ENCODE measurements at regions not wholly inside any gene's neighbourhood (a gene's known extent, or its start where the extent isn't known, plus 50 kb on each side); places are given as distances from the start of the nearest gene placed in this dataset.

DNA sequence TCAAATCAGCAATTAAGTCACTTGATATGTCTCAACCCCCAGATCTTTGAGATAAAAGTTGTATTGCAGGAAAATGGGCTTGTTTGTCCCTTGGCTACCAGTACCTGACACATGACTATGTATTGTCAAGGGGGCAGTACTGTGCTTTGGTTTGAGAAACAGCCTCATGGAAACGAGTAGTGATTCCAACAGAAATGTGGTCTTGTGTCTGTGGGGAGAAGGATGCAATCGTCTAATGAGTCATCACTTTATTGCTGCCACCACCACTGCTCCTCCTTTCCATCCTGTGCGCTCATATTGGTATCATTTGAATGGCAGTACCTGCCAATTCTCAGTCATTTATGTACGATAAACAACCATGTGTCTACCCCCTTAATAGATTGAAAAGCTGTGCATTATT is 72.8 kb upstream of the ARHGAP5 start:
- no peak for DNase-seq

DNA sequence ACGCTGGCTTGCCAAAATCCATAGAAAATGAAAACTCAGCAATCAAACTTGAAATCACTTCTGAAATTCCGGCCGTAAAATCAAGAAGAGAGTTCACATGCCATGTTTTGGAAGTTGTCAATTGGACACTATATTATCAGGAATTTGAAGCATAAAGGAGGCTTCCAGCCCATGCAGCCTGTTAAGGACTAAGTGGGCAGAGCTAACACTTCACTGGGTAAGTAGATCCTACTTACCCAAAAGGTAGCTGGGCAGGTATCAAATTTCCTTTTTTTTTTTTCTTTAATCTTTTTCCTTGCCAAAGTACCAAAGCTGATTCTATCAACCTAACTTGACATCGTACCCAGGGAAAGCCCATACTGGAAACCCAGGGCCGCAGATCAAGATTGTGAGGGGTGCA is 71.5 kb upstream of the ARHGAP5 start:
- peak in 1 of 3 experiments; percentile 11 for DNase-seq

DNA sequence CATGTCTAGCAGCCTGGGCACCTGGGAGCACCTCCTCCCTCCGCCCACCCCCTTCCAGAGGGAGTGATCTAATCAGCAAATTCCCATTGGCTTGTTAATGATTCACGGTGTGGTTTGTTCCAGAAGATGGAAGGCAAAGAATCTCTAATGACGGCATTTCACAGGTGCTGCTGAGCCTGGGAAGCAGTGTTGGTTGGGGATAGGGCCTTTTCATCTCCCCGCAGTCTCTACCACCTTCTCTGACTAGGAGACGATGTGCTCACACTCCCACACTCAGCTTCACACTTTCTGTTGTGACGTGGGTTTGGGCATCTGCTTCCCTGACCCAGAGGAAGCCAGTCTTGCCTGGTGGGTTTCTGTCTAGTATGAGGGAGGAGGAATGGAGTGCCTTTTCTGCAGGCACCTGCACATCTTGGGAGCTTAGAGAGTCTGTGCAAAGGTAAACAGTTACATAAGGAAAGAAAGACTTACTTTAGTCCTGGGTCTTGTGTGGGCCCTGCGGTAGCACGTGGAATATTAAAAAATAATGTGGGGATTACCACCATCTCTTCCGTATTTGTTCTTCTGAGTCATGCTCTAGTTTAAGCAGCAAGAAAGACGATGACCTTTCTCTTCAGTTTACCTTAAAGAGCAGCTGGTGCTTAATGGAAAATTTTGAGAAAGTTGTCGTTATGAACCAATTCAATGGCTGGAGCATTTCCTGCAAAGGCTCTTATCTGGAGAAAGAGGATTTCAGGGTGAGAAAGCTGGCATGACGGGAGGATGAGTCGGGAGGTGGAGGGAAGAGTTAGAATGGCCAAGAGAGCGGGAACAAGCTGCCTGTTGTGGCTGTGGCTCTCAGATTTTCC is 70.6 kb upstream of the ARHGAP5 start:
- no peak for DNase-seq

DNA sequence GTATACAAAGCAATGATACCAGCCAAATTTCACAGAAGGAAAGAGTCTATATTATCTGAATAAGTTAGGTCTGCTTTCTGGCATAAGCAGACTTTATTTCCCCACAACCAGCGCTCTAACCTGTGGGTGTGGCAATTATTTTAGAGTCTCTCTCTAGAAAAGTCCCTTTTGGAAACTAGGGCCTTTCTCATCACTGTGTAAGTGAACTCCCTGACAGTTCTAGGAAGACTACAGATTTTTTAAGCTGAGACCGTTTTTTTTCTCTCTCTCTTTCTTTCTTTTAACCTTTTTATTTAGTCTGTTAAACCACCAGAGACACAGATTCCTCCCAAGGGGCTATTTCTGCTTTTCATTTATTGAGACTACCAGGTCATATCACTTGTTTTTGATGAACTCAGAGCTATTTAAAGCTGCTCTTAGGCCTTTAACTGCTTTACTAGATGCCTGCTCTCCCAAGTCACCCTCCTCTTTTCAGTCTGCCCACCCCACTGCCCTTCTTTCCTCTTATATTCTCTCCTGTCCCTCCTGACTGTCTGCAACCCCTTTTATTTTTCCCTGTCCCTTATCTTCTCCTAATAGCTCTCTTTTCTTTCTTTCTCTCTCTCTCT is 69.2 kb upstream of the ARHGAP5 start:
- no peak for DNase-seq

DNA sequence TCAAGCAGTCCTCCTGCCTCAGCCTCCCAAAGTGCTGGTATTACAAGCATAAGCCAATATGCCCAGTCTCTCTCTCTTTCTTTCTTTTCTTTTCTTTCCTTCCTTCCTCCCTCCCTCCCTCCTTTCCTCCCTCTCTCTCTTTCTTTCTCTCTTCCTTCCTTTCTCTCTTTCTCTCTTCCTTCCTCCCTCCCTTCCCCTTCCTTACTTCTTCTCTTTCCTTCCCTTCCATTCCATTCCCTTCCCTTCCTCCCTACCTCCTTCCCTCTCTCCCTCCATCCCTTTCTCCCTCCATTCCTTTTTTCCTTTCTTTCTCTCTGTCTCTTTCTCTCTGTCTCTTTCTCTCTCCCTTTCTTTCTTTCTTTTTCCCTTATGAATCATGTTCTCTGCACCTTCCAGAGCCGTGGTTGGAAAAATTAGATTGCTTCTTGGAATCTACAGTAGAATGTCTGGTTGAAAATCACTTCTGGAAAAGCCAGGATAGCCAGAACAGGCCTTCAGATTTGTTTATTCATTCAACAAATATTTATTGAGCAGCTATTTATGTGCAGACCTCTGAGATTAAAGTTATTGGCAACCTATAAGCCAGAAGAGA is 68.4 kb upstream of the ARHGAP5 start:
- DNase-seq = no peak

DNA sequence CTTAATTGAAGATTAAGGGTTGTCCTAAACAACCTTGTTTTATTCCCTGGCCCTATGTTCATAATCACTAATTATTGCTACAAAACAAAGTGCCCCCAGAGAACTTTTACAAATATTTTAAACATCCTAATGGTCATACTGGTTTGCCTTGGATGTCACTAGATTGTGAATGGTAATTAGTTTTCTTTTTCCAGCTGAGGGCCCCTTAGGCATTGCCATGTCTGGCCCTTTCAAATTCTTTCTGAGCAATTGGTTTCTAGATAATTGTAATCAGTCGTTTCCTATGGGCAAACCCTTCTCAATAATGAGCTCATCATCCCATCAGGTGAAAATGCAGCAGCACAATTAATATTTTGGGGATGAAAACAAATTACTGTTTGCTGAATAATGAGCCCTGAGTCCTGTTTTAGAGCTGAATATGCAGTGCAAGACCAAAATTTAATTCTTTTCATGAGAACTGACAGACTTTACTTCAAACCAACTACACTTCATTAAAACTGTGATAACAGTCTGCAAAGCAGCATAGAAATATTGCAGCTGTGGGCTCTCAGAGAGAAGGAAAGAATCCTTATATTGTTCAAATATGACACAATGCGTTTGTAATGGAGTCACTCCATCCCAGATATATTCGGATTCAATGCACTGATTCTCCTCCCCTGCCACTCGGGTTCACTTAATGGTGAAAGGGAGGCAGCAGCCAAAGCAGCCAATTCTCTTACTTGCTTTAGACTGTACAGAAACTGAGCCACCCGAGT is 67.7 kb upstream of the ARHGAP5 start:
- DNase-seq = no peak

DNA sequence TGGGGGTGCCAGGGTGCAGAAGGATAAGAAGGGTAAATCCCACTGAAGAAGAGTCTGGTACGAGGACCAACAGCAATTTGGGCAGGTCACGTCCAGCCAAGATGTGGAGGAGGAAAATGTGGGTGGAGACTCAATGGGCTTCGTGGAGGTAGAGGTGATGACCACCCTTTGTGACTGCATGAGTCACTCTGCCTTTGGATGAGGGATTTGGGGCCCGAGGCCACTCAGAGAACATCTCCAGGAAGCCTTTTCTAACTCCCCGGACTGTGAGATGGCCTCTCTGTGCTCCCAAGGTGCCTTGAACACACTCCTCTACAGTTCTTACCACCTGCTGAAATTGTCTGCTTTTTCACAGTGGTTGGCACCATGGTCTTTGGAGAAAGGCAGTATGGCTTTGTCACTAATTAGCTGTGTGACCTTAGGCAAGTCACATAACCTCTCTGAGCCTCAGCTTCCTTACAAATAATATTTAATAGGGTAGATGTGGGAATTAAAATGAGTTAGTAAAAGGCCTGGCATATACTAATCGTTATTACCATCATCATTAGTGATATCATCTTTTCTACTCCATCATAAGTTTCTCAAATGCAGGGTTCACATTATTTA is 67.0 kb upstream of the ARHGAP5 start:
- DNase-seq = no peak

DNA sequence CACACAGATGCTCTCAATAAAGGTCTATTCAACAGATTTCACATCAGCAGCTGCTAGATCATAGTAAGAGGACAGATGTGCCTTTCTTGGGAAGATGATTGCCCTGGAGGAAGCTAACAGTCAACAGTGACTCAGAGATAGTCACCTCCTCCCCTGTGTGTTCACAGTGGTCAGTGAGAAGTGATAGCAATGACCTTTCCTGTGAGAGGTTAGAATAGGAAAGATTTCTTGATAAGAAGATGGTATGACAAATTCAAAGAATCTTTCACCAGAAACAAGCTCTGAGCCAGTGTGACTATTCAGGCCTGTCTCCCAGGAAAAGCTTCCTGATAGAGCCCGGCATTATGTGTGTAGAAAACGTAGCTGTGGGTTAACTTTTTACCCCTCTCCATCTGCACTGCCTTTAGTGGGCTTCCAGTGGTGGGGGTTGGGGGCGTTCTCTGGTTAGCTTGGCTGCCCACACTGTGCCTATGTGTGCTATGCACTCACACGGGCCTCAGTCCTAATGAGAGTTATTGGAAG is 66.4 kb upstream of the ARHGAP5 start:
- DNase-seq = no peak

DNA sequence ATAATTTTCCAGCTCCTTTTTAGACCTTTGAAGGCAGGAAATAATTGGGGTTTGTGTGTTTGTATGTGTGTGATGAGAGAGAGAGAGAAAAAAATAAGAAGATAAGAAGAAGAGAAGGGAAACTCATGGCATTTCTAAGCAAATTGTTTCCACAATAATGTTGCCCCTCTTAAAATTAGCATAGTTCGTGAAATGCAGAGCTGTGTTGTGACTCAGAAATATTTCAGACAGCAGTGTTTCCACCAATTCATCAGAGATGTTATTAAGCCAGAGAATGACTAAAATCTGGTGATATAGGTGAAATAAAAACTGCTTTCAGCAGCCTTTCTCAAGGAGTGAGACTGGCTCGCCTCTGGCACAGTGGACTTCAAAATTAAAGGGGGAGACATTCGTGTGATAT is 65.9 kb upstream of the ARHGAP5 start:
- DNase-seq = no peak

DNA sequence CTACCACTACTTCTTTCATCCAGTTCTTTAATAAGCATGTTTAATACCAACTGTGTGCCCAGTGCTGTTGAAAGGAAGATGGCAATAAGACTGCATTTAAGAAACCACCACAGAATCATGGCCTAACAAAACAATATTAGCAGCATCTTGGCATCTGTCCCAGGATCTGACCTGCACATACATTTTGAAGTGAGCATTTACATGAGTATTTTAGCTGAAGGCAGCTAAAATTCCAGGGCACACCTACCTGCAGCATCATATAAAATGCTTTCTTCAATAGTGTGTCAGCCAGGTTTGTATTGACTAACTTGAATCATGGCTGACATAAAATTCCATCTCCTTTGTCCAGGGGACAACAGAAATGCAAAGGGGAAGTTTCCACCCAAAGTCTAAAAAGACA is 65.0 kb upstream of the ARHGAP5 start:
- no peak for DNase-seq

DNA sequence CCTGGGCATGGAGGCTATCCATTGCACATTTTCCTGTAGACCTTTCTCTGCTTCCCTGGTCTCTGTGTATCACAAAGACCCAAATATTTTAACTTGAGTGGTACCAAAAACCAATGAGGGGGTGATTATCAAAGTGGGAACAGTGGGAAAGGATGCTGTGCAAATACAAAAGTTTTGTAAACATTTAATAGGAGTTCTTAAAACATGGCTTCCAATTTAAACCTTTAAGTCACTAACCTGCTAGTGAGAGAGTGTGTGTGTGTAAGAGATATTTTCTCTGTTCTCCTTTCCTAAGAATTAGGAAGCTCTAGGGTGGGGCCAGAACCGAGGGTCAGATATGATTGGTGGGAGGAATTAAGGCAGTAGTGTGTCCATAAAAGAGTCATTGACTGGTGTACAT is 64.5 kb upstream of the ARHGAP5 start:
- no peak for DNase-seq

DNA sequence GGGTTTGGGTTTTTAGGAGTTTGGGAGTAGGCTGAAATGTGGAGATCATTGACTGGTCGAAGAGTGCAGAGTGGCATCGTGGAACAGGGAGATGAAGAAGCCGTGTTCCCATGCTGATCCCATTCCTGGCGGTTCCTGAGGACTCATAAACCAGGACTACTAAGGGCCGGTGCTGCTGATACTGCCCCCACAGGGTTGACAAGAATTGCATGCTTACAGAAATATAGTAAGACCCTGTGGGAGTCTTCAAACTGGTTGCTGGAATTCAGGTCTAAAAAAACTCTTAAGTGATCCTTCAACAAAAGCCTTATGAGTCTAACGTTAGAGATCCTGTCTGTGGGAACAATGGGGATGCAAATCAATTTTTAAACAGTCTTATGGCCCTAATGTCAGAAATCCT is 64.0 kb upstream of the ARHGAP5 start:
- no peak for DNase-seq

DNA sequence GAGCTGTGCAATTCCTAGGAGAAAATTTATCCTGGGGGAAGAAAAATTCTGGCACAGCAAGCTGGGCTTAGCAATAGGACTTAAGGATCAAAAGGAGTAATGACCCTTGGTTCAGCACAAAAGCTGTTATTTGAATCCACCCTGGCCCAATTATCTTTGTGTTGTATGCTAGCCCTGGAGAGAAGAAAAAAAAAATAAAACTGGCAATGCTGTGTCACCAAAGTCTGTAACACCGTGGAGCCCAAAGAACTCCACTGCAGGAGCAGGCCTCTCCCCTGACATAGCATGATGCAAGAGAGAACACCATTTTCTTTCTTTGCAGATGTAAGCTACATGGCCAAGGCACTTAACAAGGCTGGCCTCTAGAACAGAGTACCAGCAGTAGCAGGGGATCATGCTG is 63.0 kb upstream of the ARHGAP5 start:
- no peak for DNase-seq

DNA sequence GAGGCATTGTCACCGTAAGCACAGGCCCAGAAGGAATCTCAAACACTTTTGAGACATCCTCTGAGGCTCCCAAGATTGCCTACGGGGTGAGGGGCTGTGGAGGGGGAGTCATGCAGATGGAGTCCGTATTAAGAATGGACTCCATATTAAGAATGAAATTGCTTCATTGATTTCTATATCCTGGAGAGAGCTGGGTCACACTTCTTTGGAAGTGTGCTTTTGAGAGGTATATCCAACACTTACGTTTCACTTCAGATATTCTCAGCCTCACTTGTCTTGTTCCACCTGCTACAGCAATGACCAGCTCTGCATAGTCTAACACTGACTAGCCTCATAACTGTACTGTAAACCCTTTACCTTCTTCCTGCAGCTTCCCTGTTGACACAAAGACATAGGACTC is 62.6 kb upstream of the ARHGAP5 start:
- no peak for DNase-seq

DNA sequence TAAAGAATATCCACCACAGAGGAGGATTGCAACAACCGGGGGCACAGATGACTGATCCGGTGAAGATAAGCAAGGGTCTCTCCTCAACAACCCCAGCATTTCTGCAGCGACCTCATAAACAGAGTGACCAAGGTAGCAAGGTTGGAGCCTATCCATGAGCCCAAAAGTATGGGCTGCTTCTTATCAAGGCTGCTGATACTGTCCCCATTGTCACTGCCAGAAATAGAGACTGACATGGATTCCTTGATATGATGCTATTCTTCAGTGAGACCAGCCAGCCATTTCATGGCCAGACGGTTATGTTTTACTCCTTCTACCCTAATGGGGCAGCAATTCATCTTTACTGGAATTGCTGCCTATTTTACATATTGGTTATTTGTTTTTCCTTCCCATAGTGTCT is 61.9 kb upstream of the ARHGAP5 start:
- no peak for DNase-seq

DNA sequence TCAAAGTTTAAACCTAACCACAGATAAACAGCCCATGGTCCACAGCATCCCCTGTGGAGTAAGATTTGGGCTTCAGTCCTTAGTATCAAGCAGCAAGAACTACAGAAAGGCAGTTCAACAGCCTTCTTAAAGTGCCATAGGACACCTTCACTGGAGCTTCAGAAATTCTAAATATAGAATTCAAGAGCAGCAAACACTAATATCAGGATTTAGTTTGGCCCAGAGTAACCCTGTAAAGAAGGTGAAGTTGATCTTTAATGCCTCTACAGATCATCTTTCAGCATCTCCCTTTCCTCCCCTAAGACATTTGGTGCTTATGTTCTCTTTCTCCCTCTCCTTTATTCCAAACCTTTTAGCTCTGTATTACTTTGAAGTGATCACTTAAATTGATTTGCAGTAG is 59.5 kb upstream of the ARHGAP5 start:
- no peak for DNase-seq

DNA sequence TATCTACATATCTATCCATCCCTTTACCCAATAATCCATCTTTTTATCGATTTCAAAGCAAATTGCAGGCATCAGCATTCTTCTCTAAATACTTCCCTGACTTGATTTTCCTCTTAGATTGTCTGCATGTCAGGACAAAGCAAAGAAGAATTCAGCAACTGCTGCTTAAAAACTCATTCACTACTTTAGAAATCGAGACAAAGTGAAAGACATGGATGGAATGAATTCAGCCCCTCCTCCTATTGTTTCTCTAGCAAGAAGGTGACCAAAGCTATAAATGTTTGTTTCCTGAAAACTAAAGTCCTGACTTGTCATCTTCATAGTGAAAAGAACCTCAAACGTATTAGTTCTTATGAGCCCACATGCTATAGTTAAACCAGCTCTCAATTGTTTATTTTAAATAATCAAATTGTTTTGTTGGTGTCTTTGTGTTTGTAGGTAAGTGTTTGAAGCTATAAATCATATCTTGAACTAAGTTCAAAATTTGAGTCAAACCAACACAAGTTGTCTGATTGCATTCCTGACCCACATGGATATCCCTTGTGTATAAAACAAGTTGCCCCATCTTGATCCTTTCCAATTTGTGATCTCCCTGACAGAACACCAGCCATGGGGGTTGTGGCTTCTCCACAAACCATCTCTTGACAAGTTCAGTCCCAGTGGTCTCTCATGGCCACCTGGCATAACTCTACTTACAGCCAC is 58.6 kb upstream of the ARHGAP5 start:
- no peak for DNase-seq

DNA sequence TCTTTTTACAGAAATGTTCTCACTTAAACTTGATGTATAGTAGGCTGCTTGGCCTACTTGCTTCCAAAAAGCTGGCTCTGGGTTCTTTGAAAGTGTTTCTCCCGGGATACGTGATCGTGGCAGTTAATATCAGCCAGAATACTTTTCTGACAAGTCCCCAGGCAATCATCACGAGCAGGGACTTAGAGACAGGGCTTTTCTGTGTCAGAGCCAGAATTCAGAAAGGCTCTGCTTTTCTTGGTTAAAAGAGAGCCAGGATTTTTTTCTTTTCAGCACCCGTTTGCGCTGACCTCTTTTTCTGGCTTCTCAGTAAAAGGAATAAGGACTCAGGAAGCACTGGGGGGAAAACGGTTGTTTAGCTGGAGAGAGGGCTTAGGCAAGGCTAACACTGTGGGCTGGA is 57.8 kb upstream of the ARHGAP5 start:
- no peak for DNase-seq

DNA sequence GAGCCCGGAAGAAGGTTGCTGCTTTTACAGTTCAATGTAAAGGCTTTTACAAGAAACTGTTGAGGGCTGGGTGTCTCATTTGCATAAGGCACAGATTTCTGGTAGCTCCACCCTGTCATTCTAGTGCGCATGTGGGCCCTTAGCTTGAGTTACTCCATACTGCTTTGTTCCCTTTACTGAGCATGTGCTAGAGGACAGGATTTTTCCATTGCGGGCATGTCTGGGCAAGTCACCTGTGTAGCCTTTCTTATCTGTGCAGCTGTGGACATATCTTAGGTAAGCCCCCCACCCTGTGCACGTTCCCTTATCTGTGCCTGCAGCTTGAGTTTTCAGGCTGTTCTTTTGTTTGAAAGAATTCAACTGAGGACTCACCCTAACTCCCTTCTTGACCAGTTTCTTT is 56.2 kb upstream of the ARHGAP5 start:
- DNase-seq = no peak

DNA sequence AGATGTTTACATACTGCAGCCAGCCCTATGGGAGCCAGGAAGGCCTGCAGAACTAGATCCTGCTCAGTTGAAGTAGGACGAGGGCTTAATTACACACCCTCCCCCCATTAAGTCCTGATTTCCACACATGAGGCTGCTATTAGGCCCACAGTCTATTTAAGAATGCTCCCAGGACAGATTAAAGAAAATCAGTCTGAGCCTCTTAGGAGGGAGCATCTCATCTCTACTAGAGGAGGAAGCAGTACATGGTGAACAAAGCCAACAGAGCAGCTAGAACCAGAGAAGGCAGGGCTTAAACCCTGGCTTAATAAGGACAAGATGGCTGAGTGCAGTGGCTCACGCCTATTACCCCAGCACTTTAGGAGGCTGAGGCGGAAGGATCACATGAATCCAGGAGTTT is 55.8 kb upstream of the ARHGAP5 start:
- DNase-seq = no peak

DNA sequence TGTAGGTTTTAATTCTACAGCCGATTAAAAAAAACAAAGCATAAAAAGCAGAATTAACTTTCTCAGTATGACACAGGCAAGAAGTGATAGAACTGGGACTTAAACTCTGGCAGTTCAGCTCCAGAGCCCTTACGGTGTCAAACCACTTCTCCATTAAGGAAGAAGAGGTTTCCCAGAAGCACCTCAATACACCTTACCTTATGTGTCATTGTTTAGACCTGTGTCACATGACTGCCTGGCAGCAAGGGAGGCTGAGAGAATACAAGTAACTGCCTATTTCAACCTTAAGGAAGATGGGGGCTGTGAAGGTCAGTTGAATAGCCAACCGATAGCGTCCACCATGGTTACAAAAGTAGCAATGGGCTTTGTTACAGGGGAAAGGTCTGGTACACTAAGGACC is 54.6 kb upstream of the ARHGAP5 start:
- no peak for DNase-seq

DNA sequence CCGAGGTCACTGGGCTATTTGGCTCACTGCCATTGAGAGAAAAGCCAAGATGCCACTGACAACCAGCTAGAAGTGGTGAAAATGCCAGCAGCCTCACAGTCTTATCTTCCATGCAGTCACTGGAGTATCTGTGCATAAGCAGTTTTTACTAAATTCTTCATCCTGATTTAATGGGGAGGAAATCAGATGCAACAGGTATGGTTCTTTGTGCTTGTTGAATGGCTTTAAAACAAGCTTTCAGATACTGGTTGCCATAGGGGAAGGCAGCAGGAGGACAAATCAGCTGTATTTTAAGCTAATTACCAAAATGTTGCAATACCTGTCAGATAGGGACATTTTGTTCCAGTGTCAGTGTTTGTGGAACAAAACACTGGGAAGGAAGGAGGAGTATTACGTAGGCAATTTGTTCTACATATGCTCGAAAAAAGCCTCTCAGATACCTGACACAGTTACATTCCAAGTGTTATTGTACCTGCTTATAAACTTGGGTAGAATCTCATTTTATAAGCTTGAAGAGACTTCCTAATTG is 54.1 kb upstream of the ARHGAP5 start:
- no peak for DNase-seq

Data from NCI-H1417 (cell line).